Immature natural killer cell (primary cell): ENCODE measurements at regions not wholly inside any gene's neighbourhood (a gene's known extent, or its start where the extent isn't known, plus 50 kb on each side); places are given as distances from the start of the nearest gene placed in this dataset.

ENCODE experiments used
- DNase-seq, 3 donors: peaks; one replicate each; pipeline ENCODE4 v3.0.0; 2022; ENCODE audit warnings: mixed read lengths in 1 of 3
- H3K27ac Mint-ChIP-seq, 6 donors: one replicate each; pipeline ENCODE4 v1.8.0; 2020; ENCODE audit warnings: mixed read lengths in 6 of 6, mild to moderate bottlenecking in 5 of 6, inconsistent platforms in 4 of 6, moderate library complexity in 3 of 6
- H3K27me3 Mint-ChIP-seq, 3 donors: one replicate each; pipeline ENCODE4 v1.8.0; 2020 to 2021; ENCODE audit warnings: low read depth in 3 of 3, mild to moderate bottlenecking in 3 of 3, mixed read lengths in 3 of 3, moderate library complexity in 3 of 3, inconsistent platforms in 1 of 3
- H3K36me3 Mint-ChIP-seq, 3 donors: one replicate each; pipeline ENCODE4 v1.8.0; 2020; ENCODE audit warnings: mixed read lengths in 3 of 3, inconsistent platforms in 2 of 3, mild to moderate bottlenecking in 2 of 3
- H3K4me1 Mint-ChIP-seq, 2 donors: one replicate each; pipeline ENCODE4 v1.8.0; 2020; ENCODE audit warnings: inconsistent platforms in 2 of 2, mild to moderate bottlenecking in 2 of 2, mixed read lengths in 2 of 2, moderate library complexity in 1 of 2
- H3K4me3 Mint-ChIP-seq, 5 donors: one replicate each; pipeline ENCODE4 v1.8.0; 2020; ENCODE audit warnings: mild to moderate bottlenecking in 5 of 5, mixed read lengths in 5 of 5, inconsistent platforms in 3 of 5, moderate library complexity in 3 of 5
- H3K9me3 Mint-ChIP-seq, 6 donors: one replicate each; pipeline ENCODE4 v1.8.0; 2020; ENCODE audit warnings: mild to moderate bottlenecking in 6 of 6, mixed read lengths in 6 of 6, inconsistent platforms in 4 of 6, moderate library complexity in 3 of 6

DNA sequence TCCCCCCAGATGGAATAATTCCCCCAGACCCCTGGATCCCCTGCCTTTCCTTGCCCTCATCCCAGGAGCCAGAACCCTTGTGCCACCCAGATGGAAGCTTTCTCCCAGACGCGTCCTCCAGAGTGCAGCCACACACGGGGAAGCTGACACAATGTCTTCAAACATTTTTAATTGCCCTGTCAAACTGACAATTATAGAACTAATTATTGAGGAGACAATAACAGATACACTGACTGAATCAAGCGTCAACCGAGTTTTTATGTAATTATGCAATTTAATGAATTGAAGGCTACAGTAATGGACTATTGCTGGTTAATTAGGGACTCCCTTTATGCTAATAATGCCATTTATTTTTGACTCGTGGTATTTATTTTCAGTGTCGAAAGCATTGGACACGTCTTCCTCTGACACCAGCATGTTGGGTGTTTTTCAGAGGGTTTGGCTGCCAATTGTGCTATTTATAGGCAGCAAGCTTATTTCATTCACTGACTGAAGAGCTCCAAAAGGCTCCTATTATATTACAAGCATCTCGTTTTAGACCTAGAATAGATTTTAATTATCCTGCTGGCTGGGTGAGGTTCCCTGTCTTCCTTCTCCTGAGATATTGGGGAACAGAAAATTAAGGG is 298.2 kb upstream of the C16orf82 start:
- peaks cover 0 to 3% (median 0%) of the 10 kb centered on the region in 6 donors for H3K9me3 Mint-ChIP-seq
- H3K4me3 Mint-ChIP-seq: no peak overlapping the region
- no peaks in the 10 kb centered on the region for H3K36me3 Mint-ChIP-seq
- H3K4me1 Mint-ChIP-seq: no peaks in the 10 kb centered on the region
- DNase-seq: no peak
- peaks cover 2 to 13% (median 3%) of the 10 kb centered on the region in 3 donors for H3K27me3 Mint-ChIP-seq
- H3K27ac Mint-ChIP-seq: no peak overlapping the region

DNA sequence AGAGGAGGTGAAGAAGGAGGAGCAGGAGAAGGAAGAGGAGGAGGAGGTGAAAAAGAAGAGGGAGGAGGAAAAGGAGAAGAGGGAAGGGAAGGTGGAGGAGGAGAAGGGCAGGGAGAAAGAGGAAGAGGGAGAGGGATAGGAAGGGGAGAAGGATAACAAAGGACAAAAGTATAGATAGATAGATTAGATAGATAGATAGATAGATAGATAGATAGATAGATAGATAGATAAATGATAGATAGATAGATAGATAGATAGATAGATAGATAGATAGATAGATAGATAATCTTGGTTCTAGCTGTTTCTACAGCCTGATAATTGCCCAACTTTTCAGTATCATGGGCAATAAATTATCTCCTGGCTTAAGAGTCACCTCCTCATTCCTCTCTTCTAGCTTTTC is 296.2 kb upstream of the C16orf82 start:
- no peak overlapping the region for H3K4me3 Mint-ChIP-seq
- peaks cover 3 to 15% (median 7%) of the 10 kb centered on the region in 3 donors for H3K27me3 Mint-ChIP-seq
- no peaks in the 10 kb centered on the region for H3K4me1 Mint-ChIP-seq
- peaks cover 0 to 3% (median 0%) of the 10 kb centered on the region in 6 donors for H3K9me3 Mint-ChIP-seq
- no peak overlapping the region for H3K27ac Mint-ChIP-seq
- no peaks in the 10 kb centered on the region for H3K36me3 Mint-ChIP-seq
- no peak for DNase-seq

DNA sequence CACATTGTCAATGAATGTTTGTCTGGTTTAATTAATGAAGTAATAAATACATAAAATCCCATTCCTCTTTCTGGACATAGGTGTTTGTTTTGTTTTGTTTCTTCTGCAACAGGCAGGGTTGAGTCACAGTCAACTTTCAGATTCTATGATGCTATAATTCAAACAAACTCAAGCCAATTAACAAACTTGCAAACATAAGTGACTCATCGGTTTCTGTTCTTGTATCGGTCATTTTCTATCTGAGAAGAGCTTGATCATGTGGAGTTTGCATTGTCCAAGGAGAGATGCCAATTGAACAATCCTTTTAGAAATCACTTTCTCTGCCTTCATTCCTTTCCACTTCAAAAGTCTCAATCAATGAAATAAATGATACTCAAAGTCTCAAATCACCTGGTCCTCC is 294.2 kb upstream of the C16orf82 start:
- Mint-ChIP-seq H3K9me3 (peaks cover 0 to 3% (median 0%) of the 10 kb centered on the region in 6 donors), H3K27ac (no peak overlapping the region), H3K27me3 (peaks cover 3 to 18% (median 5%) of the 10 kb centered on the region in 3 donors), H3K4me3 (no peak overlapping the region), H3K36me3 (no peaks in the 10 kb centered on the region), H3K4me1 (no peaks in the 10 kb centered on the region)
- DNase-seq: no peak

GRCh38 chr16:26777821-26778220 is 288.9 kb upstream of the C16orf82 start:
- no peak for DNase-seq
- Mint-ChIP-seq H3K27me3 (peaks cover 2 to 16% (median 8%) of the 10 kb centered on the region in 3 donors), H3K4me1 (no peaks in the 10 kb centered on the region), H3K27ac (no peak overlapping the region), H3K9me3 (peaks cover 0 to 2% (median 0%) of the 10 kb centered on the region in 6 donors), H3K36me3 (no peaks in the 10 kb centered on the region), H3K4me3 (no peak overlapping the region)

- H3K4me3 Mint-ChIP-seq: no peak overlapping the region
- H3K27ac Mint-ChIP-seq: no peak overlapping the region
- H3K36me3 Mint-ChIP-seq: no peaks in the 10 kb centered on the region
- no peaks in the 10 kb centered on the region for H3K9me3 Mint-ChIP-seq
- DNase-seq: no peak
- no peaks in the 10 kb centered on the region for H3K4me1 Mint-ChIP-seq
- peaks cover 3 to 8% (median 6%) of the 10 kb centered on the region in 3 donors for H3K27me3 Mint-ChIP-seq
These were observed 278.8 kb upstream of the C16orf82 start for GRCh38 chr16:26787924-26788323.

DNA sequence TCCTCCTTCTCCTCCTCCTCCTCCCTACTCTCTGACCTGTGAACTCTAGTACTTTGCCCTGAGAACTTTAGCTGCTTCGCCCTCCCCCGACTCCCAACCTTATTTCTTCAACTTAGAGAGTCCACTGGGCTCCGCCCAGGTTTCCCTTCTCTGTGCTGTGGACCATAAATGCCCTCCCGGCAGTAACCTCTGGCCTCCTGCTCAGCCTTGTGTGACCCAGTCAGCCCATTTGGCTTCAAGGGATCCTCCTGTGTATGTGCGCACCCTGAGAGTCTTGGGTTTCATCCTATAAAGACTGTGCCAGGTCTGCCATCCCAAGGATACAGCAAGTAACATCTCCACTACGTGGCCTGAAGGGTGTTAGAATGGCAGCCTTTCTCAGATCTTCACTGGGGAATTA is 275.6 kb upstream of the C16orf82 start:
- H3K36me3 Mint-ChIP-seq: no peaks in the 10 kb centered on the region
- no peaks in the 10 kb centered on the region for H3K9me3 Mint-ChIP-seq
- H3K4me3 Mint-ChIP-seq: no peak overlapping the region
- no peak overlapping the region for H3K27ac Mint-ChIP-seq
- no peak for DNase-seq
- peaks cover 6 to 12% (median 8%) of the 10 kb centered on the region in 3 donors for H3K27me3 Mint-ChIP-seq
- H3K4me1 Mint-ChIP-seq: no peaks in the 10 kb centered on the region

DNA sequence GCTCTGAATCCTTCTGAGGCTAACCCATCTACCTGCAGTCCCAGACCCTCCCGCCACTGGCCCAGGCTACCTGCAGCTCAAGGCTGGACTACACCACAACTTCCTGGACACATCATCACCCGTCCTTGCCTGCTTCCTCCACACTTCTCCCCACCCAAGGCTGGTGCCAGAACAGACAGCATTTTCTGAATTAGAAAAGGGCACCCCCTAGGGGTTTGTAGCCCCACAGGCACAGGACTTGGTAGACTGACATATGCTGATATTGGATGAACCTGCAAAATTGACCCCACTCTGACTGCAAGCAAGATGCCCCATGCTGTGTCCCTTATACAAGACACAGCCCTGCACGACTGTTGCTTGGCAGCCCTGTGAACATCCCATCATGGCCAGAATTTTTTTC is 271.5 kb upstream of the C16orf82 start:
- no peak overlapping the region for H3K4me3 Mint-ChIP-seq
- no peaks in the 10 kb centered on the region for H3K36me3 Mint-ChIP-seq
- peak in 2 of 3 donors; percentile 1 to 8 for DNase-seq
- peak overlapping the region in 1 of 6 donors; percentile 11 for H3K27ac Mint-ChIP-seq
- H3K4me1 Mint-ChIP-seq: no peaks in the 10 kb centered on the region
- no peaks in the 10 kb centered on the region for H3K9me3 Mint-ChIP-seq
- peaks cover 6 to 12% (median 9%) of the 10 kb centered on the region in 3 donors for H3K27me3 Mint-ChIP-seq

GRCh38 chr16:26801628-26802027 is 265.1 kb upstream of the C16orf82 start:
- no peak for DNase-seq
- Mint-ChIP-seq H3K27ac (no peak overlapping the region), H3K36me3 (no peaks in the 10 kb centered on the region), H3K4me3 (no peak overlapping the region), H3K9me3 (no peaks in the 10 kb centered on the region), H3K4me1 (peaks cover 7 to 10% of the 10 kb centered on the region in 2 donors), H3K27me3 (peaks cover 5 to 12% (median 12%) of the 10 kb centered on the region in 3 donors)

- Mint-ChIP-seq H3K27ac (no peak overlapping the region), H3K9me3 (no peaks in the 10 kb centered on the region), H3K4me3 (no peak overlapping the region), H3K27me3 (peaks cover 10 to 12% (median 12%) of the 10 kb centered on the region in 3 donors), H3K36me3 (no peaks in the 10 kb centered on the region), H3K4me1 (peaks cover 7 to 10% of the 10 kb centered on the region in 2 donors)
- DNase-seq: no peak
These were observed 264.3 kb upstream of the C16orf82 start for GRCh38 chr16:26802440-26802839.

DNA sequence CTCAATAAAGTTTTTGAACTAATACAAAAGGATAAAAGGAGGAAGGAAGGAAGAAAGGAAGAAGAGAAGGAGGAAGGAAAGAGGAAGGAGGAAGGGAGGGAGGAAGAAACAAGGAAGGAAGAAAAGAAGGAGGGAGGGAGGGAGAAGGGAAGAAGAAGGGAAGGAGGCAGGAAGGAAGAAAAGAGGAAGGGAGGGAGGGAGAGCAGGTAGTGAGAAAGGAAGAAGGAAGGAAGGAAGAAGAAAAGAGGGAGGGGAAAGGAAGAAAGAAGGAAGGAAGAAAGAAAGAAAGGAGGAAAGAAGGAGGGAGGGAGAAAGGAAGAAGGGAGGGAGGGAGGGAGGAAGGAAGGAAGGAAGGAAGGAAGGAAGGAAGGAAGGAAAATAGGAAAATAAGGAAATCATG is 263.8 kb upstream of the C16orf82 start:
- no peak overlapping the region for H3K4me3 Mint-ChIP-seq
- H3K4me1 Mint-ChIP-seq: peaks cover 7 to 10% of the 10 kb centered on the region in 2 donors
- peaks cover 10 to 12% (median 12%) of the 10 kb centered on the region in 3 donors for H3K27me3 Mint-ChIP-seq
- no peaks in the 10 kb centered on the region for H3K36me3 Mint-ChIP-seq
- DNase-seq: no peak
- H3K9me3 Mint-ChIP-seq: no peaks in the 10 kb centered on the region
- H3K27ac Mint-ChIP-seq: no peak overlapping the region

GRCh38 chr16:26806657-26807056 is 260.1 kb upstream of the C16orf82 start:
- H3K9me3 Mint-ChIP-seq: no peaks in the 10 kb centered on the region
- no peaks in the 10 kb centered on the region for H3K36me3 Mint-ChIP-seq
- H3K27ac Mint-ChIP-seq: no peak overlapping the region
- no peak for DNase-seq
- peaks cover 5 to 7% (median 7%) of the 10 kb centered on the region in 3 donors for H3K27me3 Mint-ChIP-seq
- H3K4me1 Mint-ChIP-seq: peaks cover 7 to 10% of the 10 kb centered on the region in 2 donors
- no peak overlapping the region for H3K4me3 Mint-ChIP-seq

GRCh38 chr16:26809461-26809860 is 257.3 kb upstream of the C16orf82 start:
- Mint-ChIP-seq H3K4me1 (no peaks in the 10 kb centered on the region), H3K36me3 (no peaks in the 10 kb centered on the region), H3K27me3 (peaks cover 0 to 5% (median 0%) of the 10 kb centered on the region in 3 donors), H3K9me3 (no peaks in the 10 kb centered on the region), H3K27ac (no peak overlapping the region), H3K4me3 (no peak overlapping the region)
- DNase-seq: no peak

DNA sequence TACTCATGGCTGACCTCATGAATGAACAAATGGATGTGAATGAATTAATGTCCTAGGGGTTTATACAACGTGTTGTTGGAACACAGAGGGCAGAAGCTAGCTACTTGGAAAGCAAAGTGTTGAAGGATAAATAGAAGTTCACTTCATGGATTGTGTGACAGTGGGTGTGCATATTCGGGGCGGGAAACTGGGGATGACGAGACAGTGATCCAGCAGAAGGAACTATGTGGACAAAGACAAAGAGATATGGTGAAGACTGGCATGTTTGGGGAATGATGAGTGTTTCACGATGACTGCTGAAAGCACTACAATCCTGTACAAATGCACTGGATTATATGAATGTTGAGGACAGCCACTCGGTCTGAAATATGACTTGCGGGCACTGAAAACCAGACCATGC is 250.5 kb upstream of the C16orf82 start:
- Mint-ChIP-seq H3K36me3 (no peaks in the 10 kb centered on the region), H3K4me1 (no peaks in the 10 kb centered on the region), H3K9me3 (no peaks in the 10 kb centered on the region), H3K4me3 (no peak overlapping the region), H3K27ac (no peak overlapping the region), H3K27me3 (peaks cover 0 to 10% (median 2%) of the 10 kb centered on the region in 3 donors)
- DNase-seq: no peak

- peaks cover 0 to 10% (median 3%) of the 10 kb centered on the region in 3 donors for H3K27me3 Mint-ChIP-seq
- DNase-seq: no peak
- H3K4me3 Mint-ChIP-seq: no peak overlapping the region
- no peaks in the 10 kb centered on the region for H3K9me3 Mint-ChIP-seq
- H3K36me3 Mint-ChIP-seq: no peaks in the 10 kb centered on the region
- no peak overlapping the region for H3K27ac Mint-ChIP-seq
- no peaks in the 10 kb centered on the region for H3K4me1 Mint-ChIP-seq
These were observed 249.7 kb upstream of the C16orf82 start for GRCh38 chr16:26816885-26817571.
